ENCODE measurements at regions not wholly inside any gene's neighbourhood (a gene's known extent, or its start where the extent isn't known, plus 50 kb on each side); places are given as distances from the start of the nearest gene placed in this dataset.
"Not testable (repeated sequence)": the region's sequence is repeated elsewhere in the genome, so short reads cannot be mapped to it uniquely, and the experiment has no call there.

- 65 to 69% (median 67%) methylated on average over 3 of the region's 3 CpGs for WGBS, 5 donors
- no peaks in the 10 kb centered on the region for H3K27me3 ChIP-seq (replicated peaks in 1 of 7)
- intact Hi-C loops (cut with DNase I; ENCODE audit: low total_unique reads): no loop called here
- H3K27ac ChIP-seq: no peak overlapping the region
- no peak for TF ChIP-seq POLR2A (IDR thresholded peaks at IDR 0.05)
- no peaks in the 10 kb centered on the region for H3K36me3 ChIP-seq
- no peaks in the 10 kb centered on the region for H3K4me1 ChIP-seq
- H3K4me3 ChIP-seq: no peak overlapping the region
- no peak for DNase-seq
- peaks cover 0 to 14% (median 0%) of the 10 kb centered on the region in 8 donors for H3K9me3 ChIP-seq
These were observed 128.1 kb upstream of the VWC2 start for GRCh38 chr7:49645296-49645695.

- intact Hi-C loops (cut with DNase I; ENCODE audit: low total_unique reads): no loop called here
- H3K27me3 ChIP-seq (replicated peaks in 1 of 7): no peaks in the 10 kb centered on the region
- no peak for DNase-seq
- no peaks in the 10 kb centered on the region for H3K4me1 ChIP-seq
- 60 to 80% (median 76%) methylated on average over 3 of the region's 3 CpGs for WGBS, 5 donors
- H3K36me3 ChIP-seq: no peaks in the 10 kb centered on the region
- H3K27ac ChIP-seq: no peak overlapping the region
- H3K4me3 ChIP-seq: no peak overlapping the region
- TF ChIP-seq CTCF (IDR thresholded peaks at IDR 0.05 in 8 of 11, conservative IDR thresholded peaks at IDR 0.05 in 3 of 11): no peak
- no peak for TF ChIP-seq POLR2AphosphoS5 (IDR thresholded peaks at IDR 0.05)
- TF ChIP-seq POLR2A (IDR thresholded peaks at IDR 0.05): no peak
- H3K9me3 ChIP-seq: peaks cover 0 to 5% (median 0%) of the 10 kb centered on the region in 8 donors
These were observed 113.2 kb upstream of the VWC2 start for GRCh38 chr7:49660170-49660783.

- Histone ChIP-seq H3K4me1 (no peaks in the 10 kb centered on the region), H3K36me3 (no peaks in the 10 kb centered on the region), H3K27ac (no peak overlapping the region), H3K27me3 (replicated peaks in 1 of 7) (no peaks in the 10 kb centered on the region), H3K4me3 (no peak overlapping the region), H3K9me3 (peaks cover 0 to 1% (median 0%) of the 10 kb centered on the region in 8 donors)
- intact Hi-C loops (cut with DNase I; ENCODE audit: low total_unique reads): no loop called here
- DNase-seq: no peak
- TF ChIP-seq POLR2AphosphoS5 (IDR thresholded peaks at IDR 0.05): no peak
- TF ChIP-seq CTCF (IDR thresholded peaks at IDR 0.05 in 8 of 11, conservative IDR thresholded peaks at IDR 0.05 in 3 of 11): no peak
- no peak for TF ChIP-seq POLR2A (IDR thresholded peaks at IDR 0.05)
- 78 to 86% (median 83%) methylated on average over 14 of the region's 14 CpGs for WGBS, 5 donors
These were observed 112.5 kb upstream of the VWC2 start for GRCh38 chr7:49660976-49661375.

- H3K4me3 ChIP-seq; H3K36me3 ChIP-seq; DNase-seq; H3K9me3 ChIP-seq; H3K27ac ChIP-seq; intact Hi-C loops (cut with DNase I; ENCODE audit: low total_unique reads); H3K4me1 ChIP-seq; H3K27me3 ChIP-seq (replicated peaks in 1 of 7): not testable (repeated sequence)
- WGBS, 5 donors: 73 to 91% (median 75%) methylated on average over 8 to 10 of the region's 10 CpGs
These were observed 107.5 kb upstream of the VWC2 start for GRCh38 chr7:49665963-49666362.

- Histone ChIP-seq H3K9me3 (peaks cover 0 to 8% (median 0%) of the 10 kb centered on the region in 8 donors), H3K4me1 (no peaks in the 10 kb centered on the region), H3K27ac (no peak overlapping the region), H3K36me3 (no peaks in the 10 kb centered on the region), H3K4me3 (no peak overlapping the region), H3K27me3 (replicated peaks in 1 of 7) (no peaks in the 10 kb centered on the region)
- intact Hi-C loops (cut with DNase I; ENCODE audit: low total_unique reads): no loop called here
- no peak for TF ChIP-seq POLR2A (IDR thresholded peaks at IDR 0.05)
- no peak for TF ChIP-seq POLR2AphosphoS5 (IDR thresholded peaks at IDR 0.05)
- no peak for TF ChIP-seq CTCF (IDR thresholded peaks at IDR 0.05 in 8 of 11, conservative IDR thresholded peaks at IDR 0.05 in 3 of 11)
- DNase-seq: no peak
- 67 to 90% (median 76%) methylated on average over 1 of the region's 1 CpG for WGBS, 5 donors
These were observed 106.7 kb upstream of the VWC2 start for GRCh38 chr7:49666764-49667163.

All from spleen (tissue), 11 donors.